ENCODE measurements at regions not wholly inside any gene's neighbourhood (a gene's known extent, or its start where the extent isn't known, plus 50 kb on each side); places are given as distances from the start of the nearest gene placed in this dataset.

DNA sequence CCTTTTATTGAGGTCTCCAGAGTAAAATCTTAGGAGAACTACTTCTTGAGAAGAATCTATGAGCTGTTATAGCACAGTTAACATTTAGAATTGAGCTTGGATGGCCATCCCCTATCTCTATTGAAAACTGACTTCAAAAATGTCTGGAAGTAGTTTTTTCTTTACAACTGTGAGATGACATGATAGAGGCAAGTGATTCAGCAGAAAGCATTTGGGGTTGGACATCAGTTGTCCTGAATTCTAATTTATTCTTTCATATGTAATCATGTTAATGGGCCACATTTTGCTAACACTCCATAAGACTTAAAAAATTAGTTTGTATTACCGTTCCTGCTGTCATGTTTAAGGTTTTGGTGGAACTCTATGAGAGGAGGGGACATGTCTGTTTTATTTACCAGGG, 237.0 kb upstream of the SLC14A2 start:
- no peak for DNase-seq (ENCODE audit: low spot score)

DNA sequence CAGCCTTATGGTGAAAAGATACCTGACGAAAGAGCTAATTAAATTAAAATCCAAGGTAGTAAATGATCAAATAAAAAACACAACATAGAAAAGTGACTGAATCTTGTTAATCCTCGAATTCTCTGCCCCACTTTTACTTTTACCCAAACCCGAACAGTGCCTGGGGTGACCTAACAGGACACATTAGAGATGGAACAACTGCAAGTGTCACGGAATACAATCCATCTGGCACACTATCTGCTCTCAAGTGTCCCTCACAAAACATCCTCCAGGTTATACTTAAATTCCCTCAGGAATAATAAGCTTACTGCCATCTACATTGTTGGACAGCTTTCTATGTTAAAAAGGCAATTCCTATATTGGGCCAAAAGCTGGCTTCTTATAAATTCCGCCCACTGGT, 236.3 kb upstream of the SLC14A2 start:
- no peak for DNase-seq (ENCODE audit: low spot score)

DNA sequence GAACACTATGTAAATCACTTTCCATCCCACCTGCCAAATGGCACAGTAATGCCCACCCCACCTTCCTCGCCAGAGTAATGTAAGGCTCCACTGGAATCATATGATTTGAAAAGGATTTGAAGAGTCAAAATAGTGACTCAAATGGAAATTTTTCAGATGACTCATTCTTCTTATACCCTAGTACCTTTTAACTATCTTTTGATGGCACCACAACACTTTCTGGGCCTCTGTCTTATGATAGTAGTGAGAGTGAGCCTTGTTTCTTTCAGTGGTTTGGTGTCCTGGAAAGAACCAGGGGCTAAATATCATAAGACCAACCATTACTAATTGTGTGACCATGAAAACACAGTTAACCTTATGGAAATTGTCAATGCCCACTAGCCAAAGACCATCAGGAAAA, 235.4 kb upstream of the SLC14A2 start:
- no peak for DNase-seq (ENCODE audit: low spot score)

DNA sequence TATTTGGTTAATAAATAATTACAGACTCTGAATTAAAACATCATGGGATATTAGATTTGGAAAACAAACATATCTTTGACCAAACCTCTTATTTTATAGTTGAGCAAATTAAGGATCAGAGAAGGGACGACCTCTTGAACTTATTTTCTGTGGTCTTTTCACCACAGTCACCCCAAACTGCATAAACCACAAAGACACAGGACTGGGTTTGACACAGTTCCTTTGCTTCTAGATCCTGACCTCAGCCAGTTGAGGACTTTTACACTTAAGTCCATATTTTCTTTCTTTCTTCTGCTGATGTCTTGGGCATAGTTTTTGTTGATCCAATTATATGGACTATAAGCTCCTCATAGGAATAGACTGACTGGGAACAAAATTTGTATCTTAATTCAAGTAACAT, 234.0 kb upstream of the SLC14A2 start:
- DNase-seq (ENCODE audit: low spot score) = no peak

DNA sequence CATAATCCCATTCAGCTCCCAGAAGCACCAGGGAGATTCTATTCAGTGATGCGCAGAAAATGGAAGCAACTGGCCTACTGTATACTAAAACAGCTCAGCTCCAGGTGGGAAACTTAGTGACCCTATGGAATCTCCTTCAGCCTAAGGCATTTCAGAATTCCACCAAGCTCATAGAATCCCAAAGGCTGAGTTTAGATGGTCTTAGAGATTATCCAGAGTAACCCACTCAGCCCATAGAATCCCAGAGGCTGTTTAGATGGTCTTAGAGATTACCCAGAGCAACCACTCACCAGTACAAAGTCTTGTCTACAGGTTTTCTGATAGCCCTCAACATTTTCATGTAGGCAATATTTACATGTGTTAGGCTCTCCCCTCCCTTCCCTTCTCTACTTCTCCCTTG, 232.0 kb upstream of the SLC14A2 start:
- no peak for DNase-seq (ENCODE audit: low spot score)

DNA sequence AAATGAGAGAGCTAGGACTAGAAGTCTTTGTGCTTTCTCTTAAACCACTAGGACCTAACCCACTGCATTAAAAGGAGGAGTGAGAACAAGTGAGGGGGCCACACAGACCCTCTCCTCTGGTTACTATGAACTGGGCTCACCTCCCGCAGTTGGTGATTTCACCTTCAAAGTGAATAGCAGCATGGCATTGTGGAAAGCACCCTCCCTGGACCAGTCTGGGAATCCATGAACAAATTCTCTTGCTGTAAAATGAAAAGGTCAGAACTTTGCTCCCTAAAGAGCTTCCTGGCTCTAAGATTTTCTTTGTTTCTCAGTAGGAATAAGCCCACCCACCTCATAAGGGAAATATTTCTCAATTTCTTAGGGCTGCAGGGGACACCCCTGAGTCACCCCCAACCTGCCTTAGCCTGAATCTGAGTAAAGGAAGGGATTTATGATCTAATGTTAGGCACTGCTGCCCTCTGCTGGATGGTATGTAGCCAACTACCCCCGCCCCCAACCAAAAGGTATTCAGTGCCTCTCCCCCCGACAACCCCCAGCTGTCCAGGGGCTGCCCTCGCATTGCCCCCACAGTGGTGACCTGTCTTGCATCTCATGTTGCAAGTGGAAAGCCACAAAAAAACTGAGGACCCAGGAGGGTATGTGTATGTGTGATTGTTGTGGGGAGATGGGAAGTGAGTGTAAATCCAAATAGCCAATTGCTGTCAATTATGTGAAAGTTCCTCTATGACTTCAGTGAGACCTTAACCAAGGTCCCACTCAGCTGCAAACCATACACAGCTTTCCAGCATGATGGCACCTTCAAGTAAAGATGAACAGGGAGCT, 230.9 kb upstream of the SLC14A2 start:
- peak; percentile 26 for DNase-seq (ENCODE audit: low spot score)

DNA sequence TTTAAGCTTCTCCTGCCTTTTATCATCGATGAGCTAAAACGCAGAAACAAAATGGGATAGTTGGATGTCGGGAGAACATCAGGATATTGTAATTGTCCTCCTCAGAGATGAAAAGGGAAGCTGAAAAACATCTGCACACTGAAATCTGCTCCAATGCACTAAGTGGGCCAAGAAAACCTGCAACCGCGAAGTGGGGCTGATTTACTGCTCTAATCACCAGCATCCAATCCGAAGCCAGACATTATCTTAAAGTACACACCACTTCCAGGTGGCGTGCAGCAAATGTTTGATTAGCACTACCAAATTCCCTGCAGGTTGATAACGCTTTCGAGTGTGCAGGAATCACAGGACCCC, 230.3 kb upstream of the SLC14A2 start:
- DNase-seq (ENCODE audit: low spot score) = no peak

DNA sequence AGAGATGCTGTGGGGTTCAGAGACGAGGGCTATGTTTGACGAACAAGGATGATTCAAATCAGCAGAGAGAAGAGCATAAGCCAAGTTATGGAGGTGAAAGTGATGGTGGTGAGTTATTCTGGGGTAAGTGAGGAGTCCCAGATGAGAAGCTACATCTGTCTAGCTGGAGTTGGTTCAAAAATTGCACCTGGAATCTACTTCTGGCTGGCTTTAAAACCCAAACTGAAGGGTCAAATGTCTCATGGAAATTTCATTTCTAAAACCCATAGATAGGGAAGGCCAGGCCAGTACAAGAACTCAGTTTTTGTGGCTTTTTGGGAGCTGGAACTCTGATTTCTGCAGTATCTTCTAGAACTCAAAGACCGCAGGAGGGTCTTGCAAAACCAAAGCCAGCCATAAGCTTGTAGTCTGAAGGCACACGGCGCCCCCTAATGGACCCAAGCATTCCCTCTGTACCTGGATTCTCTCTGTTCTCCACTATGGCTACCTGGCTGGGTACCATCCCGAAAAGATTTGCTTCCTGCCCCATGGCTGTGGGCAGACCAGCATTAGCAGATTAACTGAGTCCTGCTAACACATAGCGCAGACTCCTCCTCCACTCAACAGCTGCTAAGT, 229.1 kb upstream of the SLC14A2 start:
- DNase-seq (ENCODE audit: low spot score) = no peak

DNA sequence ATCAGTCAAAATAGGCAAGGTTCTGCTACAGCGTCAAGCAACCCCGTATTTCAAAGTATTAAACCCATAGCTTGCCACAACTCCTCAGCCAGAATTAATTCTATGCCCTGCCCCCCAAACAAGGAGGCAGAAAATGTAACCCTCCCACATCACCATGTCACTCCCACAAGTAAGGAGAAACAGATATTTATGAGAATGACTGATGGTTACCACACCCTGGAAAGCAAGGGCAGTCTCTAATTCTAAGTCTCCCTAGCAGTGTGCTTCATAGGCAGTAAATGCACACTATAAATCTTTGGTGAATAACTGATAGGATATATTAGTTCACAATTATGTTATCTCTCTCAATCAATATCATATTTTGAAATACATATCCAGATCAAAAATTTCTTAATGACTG, 228.0 kb upstream of the SLC14A2 start:
- no peak for DNase-seq (ENCODE audit: low spot score)

DNA sequence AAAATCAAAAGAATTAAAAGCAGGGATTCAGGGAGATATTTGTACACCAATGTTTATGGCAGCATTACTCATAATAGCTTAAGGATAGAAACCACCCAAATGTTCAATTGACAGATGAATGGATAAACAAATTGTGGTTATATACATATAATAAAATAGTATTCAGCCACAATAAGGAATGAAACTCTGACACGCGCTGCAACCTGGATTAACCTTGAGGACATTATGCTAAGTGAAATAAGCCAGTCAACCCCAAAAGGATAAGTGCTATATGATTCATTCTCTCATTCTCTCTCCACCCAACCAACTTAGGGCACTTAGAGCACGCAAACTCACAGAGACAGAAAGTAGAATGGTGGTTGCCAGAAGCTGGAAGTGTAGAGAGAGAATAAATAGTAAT, 216.8 kb upstream of the SLC14A2 start:
- DNase-seq (ENCODE audit: low spot score) = no peak

DNA sequence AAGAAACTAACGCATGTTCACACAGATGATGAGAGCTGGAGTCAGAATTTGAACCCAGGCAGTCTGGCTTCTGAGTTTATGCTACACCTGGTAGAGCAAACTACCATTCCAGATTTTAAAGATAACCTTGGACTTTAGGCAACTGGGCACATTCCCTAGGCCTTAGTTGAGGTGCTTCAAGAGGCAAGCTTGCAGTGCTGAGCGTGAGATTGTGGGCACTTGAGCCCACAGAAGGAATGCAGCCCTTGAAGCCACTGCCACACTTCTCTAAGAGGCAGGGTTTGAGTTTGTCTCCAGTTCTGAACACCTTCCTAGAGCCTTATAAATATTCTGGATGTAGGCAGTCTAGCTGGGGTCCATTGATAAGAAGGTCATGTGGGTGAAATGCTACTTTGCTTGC, 216.1 kb upstream of the SLC14A2 start:
- DNase-seq (ENCODE audit: low spot score) = no peak

DNA sequence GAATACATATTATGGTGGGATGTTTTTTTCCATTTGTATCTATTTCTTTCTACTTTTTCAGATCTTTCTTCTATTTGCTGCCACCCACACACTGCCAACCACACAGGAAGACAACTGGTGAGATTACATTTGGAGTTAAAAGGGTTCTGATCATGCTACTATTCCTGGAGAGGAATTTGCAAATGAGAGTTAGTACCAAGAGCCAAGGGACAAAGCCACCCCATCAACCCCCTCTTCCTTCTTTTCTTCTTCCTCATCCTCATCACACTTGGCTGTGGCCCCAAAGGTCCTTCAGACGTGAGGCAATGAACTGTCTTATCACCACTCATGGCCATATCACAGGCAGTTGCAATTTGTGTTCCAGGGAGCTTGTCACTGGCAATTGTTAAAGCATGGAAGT, 215.6 kb upstream of the SLC14A2 start:
- DNase-seq (ENCODE audit: low spot score) = no peak

DNA sequence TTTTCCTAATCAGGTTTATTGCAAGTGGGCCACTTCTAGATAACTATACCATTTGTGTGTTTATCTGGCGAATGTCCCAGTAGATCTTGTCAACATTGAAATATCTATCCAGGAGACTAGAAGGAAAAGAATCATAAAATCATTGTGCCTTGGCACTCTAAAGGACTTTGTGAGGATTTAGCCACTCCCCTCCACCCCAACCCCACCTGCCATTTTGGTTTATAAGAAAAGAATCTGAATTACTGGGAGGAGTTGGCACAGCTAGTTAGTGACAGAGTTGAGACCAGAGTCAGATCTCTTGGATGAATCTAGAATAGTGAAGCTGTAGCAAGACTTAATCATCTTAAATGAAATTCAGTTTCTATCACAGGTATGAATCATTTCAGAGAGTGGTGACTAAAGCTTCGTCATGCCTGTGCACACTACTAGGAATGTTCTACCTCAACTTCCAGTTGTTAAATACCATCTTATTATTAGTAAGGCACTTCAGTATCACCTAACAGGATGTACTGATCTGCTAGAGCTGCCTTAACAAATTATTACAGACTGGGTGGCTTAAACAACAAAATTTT, 212.7 kb upstream of the SLC14A2 start:
- no peak for DNase-seq (ENCODE audit: low spot score)

DNA sequence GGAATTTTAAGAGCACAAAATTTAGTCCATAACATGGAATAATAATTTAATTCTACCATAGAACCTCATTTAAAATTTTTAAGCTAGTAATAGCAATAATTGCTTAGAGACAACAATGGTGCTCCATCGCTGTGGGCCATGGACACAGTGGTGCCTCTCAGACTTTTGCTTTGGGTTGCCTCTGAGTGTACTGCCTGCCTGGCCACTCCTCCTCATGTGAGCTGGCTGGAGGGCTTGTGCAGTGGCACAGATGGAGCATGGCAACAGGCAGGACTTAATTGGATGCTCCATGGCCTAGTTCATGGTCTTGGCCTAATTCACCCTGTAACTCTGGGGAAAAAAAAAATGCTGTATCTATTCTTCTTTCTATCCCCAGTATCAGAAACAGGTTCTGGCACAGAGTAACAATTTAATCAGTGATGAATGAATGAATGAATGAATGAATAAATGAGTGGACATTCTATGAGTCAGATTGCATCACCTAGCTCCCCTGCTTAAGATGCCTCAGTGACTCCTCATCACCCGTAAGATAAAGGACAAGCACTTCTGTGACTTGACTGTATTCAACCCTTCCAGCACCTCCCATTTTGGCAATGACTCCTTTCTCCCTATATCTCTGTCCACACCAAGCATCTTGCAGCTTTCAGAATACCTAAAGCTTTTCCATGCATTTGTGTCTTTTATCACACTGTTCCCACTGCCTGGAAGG, 211.8 kb upstream of the SLC14A2 start:
- DNase-seq (ENCODE audit: low spot score) = no peak

DNA sequence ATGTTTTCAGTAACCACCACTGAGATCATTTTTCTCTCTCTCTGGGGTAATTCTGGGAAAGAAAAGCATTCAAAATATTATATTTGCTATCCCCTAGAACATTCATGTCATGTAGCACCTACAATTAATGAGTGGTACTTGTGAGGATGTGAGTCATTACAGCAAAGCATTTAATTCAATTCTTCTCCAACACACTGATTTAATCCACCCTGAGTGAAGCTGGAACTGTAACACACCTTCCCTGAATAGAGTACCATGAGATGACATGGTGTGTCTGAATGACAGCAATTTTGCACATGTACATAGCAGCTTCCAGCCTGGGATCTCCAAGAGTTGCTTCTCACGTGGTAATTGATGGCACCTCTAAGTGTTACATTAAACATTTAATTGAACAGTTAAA, 207.1 kb upstream of the SLC14A2 start:
- no peak for DNase-seq (ENCODE audit: low spot score)

DNA sequence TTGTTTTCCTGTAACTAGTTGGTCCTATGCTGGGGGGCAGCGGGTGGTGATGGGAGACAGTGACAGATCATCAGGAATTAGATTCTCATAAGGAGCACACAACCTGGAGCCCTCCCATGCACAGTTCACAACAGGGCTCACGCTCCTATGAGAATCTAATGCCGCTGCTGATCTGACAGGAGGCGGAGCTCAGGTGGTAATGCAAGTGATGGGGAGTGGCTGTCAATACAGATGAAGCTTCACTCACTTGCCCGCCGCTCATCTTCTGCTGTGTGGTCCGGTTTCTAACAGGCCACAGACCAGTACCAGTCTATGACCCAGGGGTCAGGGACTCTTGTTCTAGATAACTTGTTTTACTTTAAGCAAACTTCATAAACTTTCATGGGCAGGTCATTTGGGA, 205.3 kb upstream of the SLC14A2 start:
- no peak for DNase-seq (ENCODE audit: low spot score)

DNA sequence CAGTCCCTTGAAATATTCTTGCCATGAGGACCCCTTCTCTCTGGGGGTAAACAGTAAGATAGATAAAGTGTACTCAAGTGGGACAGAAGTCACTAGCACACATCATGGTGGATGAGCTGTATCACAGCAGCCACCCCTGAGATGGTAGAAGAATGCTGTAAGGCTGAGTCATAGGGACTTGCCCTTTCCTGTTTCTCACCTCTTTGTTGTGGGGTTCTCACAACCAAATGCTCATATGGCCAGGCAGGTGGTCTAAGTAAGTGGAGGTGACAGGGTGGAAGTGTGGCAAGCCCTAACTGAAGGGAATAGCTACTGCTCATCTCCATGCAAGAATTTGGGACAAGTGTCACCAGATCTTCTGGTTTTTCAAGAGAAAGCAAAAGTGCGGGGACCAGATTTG, 202.7 kb upstream of the SLC14A2 start:
- DNase-seq (ENCODE audit: low spot score) = no peak

DNA sequence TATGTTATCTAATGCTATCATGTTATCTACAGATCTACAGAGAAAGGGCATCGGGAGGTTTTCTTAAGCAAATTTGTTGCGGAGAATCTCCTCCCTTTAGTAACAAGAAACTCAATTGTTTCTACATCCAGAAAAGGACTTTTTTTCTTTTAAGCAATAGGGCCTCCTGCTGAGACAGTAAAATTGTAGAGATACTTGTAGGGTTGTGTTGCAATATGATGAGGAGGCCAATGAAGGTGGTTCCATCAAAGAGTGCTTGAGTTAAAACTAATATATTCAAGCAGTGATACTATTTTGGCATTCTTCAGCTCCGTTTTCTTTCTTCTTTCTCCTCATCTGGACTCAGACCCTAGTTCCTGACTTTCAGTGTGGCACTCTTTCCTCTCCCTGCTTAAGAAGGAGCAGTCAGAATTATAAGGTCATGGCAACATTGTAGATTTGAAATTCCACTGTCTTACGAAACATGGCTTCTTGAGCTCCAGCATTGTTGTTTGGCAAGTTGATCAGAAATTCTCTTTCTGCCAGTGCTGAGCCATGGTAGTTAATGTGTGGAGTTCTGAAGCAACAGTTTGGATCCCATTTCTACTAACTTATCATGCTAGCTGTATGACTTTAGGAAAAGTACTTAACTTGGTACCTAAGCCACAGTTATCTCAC, 202.0 kb upstream of the SLC14A2 start:
- no peak for DNase-seq (ENCODE audit: low spot score)

DNA sequence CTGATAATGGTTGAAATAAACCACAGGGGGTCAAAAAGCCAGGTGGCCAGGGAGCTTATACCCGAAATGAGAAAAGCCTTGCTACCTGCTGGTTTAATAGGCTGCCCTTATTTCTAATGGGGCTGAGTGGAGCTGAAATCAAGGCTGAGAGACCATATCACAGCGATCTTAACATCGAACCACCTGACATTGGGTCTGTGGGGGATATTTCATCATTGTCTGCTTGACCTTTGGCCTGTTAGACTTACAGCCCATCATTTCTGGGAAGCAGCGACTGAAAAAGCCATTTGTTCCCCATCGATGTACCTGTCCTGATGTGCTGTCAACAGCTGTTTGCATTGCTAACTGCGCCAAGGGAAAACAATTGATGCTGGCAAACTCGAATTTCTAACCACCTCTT, 199.7 kb upstream of the SLC14A2 start:
- no peak for DNase-seq (ENCODE audit: low spot score)

DNA sequence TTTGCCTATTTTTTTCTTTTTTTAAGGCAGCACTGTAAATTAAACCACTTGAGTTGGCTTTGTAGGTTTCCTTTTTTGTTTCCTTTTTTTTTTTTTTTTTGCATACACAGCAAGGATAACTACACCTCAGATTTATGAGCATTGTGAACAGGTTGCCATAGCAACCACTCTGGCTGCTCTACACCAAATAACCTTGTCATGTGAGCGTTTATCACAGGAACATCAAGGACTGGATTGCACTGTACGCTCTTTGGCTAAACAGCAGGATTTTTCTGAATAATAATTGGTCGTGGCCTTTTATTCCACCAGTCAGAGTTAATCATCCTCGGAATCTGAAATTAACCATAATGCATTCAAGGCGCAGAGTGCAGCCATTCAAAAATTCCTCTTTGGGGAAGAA, 199.1 kb upstream of the SLC14A2 start:
- no peak for DNase-seq (ENCODE audit: low spot score)

DNA sequence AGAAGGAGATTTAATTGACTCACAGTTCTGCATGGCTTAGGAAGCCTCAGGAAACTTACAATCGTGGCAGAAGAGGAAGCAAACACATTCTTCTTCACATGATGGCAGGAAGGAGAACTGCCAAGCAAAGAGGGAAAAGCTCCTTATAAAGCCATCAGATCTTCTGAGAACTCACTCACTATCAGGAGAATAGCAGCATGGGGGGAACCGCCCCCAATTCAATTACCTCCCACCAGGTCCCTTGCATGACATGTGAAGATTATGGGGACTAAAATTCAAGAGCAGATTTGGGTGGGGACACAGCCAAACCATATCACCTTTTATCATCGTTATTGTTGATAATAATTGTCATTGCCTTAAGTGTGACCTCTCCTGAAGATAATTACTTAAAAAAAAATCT, 197.9 kb upstream of the SLC14A2 start:
- no peak for DNase-seq (ENCODE audit: low spot score)

DNA sequence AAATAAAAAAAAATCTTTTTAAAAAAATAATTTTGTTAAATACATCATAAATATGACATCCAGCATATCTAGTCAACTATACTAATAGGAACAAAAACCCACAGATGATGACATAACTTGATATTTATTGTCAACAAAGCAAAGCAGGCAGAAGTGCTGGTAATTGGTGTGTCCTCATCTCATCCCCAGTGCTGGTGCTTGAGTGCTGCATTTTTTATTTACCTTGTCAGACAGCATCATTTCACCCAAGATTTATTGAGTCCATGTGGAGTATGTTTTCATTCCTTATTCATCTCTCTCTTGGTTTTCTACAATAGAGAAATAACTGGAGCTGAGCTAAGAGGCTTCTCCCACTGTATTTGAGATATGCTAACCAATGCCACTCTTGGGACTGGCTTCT, 191.6 kb upstream of the SLC14A2 start:
- DNase-seq (ENCODE audit: low spot score) = no peak

DNA sequence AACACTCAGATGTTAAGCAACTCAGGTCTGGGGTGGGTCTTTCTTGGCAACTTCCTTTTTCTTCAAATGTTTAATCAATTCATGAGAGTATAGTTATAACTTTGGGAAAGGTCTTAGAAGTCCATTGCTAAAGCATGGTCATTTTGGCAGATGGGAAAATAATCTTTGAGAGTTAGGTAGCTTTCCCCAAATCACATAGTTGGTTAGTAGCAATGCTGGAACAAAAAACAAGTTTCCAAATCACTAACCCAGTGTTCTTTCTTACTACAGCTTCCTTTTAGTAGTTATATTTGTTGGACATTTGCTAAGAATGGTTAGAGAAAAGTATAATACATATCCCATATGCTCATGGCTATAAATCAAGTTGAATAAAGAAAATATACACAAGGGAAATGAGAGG, 185.2 kb upstream of the SLC14A2 start:
- DNase-seq (ENCODE audit: low spot score) = no peak
